ENCODE measurements at regions not wholly inside any gene's neighbourhood (a gene's known extent, or its start where the extent isn't known, plus 50 kb on each side); places are given as distances from the start of the nearest gene placed in this dataset.

- DNase-seq (ENCODE audit: low read depth): no peak
These were observed 69.0 kb upstream of the NLK start for GRCh38 chr17:27973258-27974044.

GRCh38 chr17:27974045-27974436, 68.4 kb upstream of the NLK start:
- DNase-seq (ENCODE audit: low read depth): no peak

- DNase-seq (ENCODE audit: low read depth): no peak
These were observed 67.8 kb upstream of the NLK start for GRCh38 chr17:27974531-27975145.

- peak; percentile 90 for DNase-seq (ENCODE audit: low read depth)
These were observed 67.1 kb upstream of the NLK start for GRCh38 chr17:27975146-27976011.

- peak; percentile 46 for DNase-seq (ENCODE audit: low read depth)
These were observed 66.1 kb upstream of the NLK start for GRCh38 chr17:27976331-27976730.

GRCh38 chr17:27977751-27978688, 64.5 kb upstream of the NLK start:
- peak; percentile 47 for DNase-seq (ENCODE audit: low read depth)

- no peak for DNase-seq (ENCODE audit: low read depth)
These were observed 63.7 kb upstream of the NLK start for GRCh38 chr17:27978689-27979175.

- peak; percentile 98 for DNase-seq (ENCODE audit: low read depth)
These were observed 62.4 kb upstream of the NLK start for GRCh38 chr17:27980043-27980442.

GRCh38 chr17:27981978-27982377, 60.5 kb upstream of the NLK start:
- no peak for DNase-seq (ENCODE audit: low read depth)

GRCh38 chr17:27982688-27983087, 59.8 kb upstream of the NLK start:
- DNase-seq (ENCODE audit: low read depth): no peak

- DNase-seq (ENCODE audit: low read depth): no peak
These were observed 58.6 kb upstream of the NLK start for GRCh38 chr17:27983853-27984252.

- no peak for DNase-seq (ENCODE audit: low read depth)
These were observed 58.1 kb upstream of the NLK start for GRCh38 chr17:27984404-27984803.

- DNase-seq (ENCODE audit: low read depth): no peak
These were observed 57.7 kb upstream of the NLK start for GRCh38 chr17:27984816-27985215.

- no peak for DNase-seq (ENCODE audit: low read depth)
These were observed 57.2 kb upstream of the NLK start for GRCh38 chr17:27985306-27985705.

GRCh38 chr17:27985736-27986399, 56.6 kb upstream of the NLK start:
- DNase-seq (ENCODE audit: low read depth): no peak

- no peak for DNase-seq (ENCODE audit: low read depth)
These were observed 55.4 kb upstream of the NLK start for GRCh38 chr17:27986805-27987684.

GRCh38 chr17:27989046-27989445, 53.4 kb upstream of the NLK start:
- DNase-seq (ENCODE audit: low read depth): peak; percentile 81

GRCh38 chr17:27990100-27990499, 52.4 kb upstream of the NLK start:
- no peak for DNase-seq (ENCODE audit: low read depth)

- no peak for DNase-seq (ENCODE audit: low read depth)
These were observed 51.5 kb upstream of the NLK start for GRCh38 chr17:27990979-27991378.

Data from HT1080 (cell line).